DMS114 treated with DMSO at 0.1 percent for 48 hours (cell line): ENCODE measurements at regions not wholly inside any gene's neighbourhood (a gene's known extent, or its start where the extent isn't known, plus 50 kb on each side); places are given as distances from the start of the nearest gene placed in this dataset.

ENCODE experiments used
- DNase-seq: peaks from one replicate; lab custom pipeline; 2025; ENCODE audit not compliant: unreplicated experiment; lab: John Stamatoyannopoulos, UW

DNA sequence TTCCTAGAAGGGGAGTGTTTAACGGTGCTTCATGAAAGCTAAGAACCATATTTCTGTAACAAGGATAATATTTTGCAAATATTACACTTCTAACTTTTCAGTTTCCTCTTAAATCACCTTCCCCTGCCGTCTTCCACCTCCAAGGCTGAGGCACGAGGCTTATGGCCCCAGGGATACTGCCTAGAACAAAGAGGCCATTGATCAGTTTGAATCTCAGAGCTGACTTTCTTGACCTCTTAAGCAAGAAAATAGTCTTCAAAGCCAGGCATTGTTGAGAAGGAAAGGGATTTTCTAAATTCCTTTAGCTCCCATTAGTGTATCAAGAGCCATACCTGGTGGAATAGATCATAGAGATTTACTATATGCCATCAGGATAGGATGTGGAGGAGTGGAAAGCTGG lies 566.2 kb downstream of the BNC2 start:
- no peak for DNase-seq

- no peak for DNase-seq
Measured at GRCh38 chr9:16306586-16306985, 563.9 kb downstream of the BNC2 start.

DNA sequence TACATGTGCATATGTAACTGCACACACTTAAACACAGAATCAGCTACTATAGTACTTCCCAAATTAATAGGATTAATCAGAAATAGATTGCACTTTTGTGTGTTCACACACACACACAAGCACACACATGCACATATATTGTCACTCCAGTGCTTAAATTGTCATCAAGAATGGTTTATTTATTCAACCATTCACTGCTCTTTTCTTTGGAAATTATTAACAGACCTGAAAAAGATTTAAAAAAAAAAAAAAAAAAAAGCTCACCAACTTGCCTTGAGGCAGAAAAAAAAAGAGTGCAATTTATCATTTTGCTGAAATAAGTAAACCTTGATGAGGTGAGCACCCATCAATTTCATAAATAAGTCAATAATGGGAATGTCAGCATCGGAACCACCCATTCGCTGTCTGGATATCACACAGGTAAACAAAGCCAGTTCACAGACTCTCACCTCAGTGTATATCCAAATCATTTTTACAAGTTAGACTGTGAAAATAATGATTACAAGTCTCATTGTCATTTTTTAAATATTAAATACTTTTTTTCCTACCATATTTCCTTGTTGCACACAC lies 562.8 kb downstream of the BNC2 start:
- no peak for DNase-seq

GRCh38 chr9:16308645-16309044 lies 561.8 kb downstream of the BNC2 start:
- no peak for DNase-seq

DNA sequence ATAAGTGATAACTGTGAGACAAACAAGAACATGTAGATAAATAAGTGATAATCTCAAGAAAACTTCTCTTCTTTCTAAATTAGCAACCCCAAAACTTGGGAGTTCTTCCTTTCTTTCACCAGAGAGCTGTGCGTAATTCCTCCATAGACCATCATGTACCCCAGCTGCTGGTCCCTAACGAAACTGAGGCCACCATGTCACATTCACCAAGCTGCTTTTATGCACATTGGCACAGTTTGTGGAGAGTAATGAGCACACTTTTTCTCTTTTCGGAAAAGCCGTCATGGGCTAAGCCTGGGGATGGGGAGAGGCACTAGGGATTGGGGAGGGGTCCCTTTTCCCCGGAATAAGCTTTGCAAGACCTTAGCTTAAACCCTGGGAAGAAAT lies 561.4 kb downstream of the BNC2 start:
- DNase-seq: no peak

DNA sequence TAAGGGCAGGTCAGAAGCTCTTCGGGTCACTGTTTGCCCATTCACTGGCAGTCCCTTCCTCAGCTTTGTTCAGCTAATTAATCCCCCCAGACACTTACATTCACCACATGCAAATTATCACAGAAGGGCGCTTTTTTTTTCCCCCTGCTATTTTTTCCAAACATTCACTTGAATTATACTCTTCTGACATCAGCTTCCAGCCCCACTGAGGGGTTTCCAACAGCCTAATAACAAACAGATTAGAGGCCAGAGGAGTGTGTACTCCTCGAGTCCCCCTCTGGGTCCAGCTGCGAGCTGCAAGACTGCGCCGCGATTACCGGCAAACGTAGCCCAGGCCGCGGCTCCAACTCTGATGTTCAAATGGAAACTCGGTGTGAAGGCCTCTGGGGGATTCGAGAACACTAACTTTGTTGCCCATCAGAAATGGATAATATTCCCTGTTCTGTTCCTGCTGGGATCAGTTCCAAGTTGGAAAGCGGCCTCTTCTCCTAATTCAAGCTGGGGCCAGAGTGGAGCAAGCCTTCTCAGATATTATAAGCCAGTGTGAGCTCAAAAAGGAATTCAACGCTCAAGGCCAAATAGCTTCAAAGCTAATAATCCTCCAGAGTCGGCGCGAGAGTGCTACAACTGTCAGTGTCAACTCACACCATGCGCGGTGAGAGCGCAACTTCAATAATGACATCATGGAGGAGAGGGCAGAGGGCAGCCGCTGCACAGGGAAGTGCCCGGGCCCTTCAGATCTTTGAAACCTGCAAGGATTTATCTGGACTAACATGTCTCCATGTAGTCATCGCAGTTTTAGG lies 560.8 kb downstream of the BNC2 start:
- no peak for DNase-seq

DNA sequence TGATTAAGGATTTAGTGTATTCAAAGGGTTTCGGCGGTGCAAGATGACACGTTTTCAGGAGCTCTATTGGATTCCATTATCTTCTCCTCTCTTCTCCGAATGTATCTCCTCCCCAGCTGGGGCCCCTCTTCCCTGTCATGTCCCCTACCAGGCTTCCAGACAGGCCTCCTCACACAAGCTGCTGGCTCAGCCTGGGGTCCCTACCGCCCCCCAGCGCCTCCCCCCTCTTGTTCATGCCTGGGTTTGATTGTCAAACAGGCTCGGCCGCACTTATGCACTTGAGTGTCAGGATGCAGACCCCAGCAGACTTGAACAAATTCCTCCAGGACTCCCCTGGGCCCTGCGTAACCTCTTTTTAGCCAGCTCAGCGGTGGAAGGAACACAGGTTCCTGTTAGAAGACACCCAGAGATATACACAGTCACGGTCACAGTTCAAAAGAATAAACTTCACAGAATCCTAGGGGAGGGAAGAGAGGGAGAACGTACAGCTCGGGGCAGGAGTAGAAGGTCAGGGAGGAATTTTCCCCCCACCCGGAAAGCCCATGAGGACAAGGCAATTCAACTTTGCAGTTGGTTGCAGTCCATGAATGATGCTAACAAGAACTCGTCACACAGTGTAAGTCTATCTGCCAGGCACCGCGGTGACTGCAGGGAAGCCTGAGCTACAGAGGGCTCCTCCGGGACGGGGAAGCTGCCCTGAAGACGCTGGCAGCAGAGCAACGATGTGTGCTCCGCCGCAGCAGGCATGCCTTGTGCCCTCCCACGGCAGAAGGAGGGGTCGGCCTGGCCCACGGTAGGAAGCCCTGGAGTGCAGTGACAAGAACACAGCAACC lies 560.0 kb downstream of the BNC2 start:
- DNase-seq: no peak

- no peak for DNase-seq
Measured at GRCh38 chr9:16312116-16312515, 558.4 kb downstream of the BNC2 start.

GRCh38 chr9:16312962-16313546 lies 557.4 kb downstream of the BNC2 start:
- no peak for DNase-seq

- no peak for DNase-seq
Measured at GRCh38 chr9:16314476-16314875, 556.0 kb downstream of the BNC2 start.

GRCh38 chr9:16315720-16316119 lies 554.8 kb downstream of the BNC2 start:
- no peak for DNase-seq

GRCh38 chr9:16316456-16316855 lies 554.0 kb downstream of the BNC2 start:
- DNase-seq: no peak

DNA sequence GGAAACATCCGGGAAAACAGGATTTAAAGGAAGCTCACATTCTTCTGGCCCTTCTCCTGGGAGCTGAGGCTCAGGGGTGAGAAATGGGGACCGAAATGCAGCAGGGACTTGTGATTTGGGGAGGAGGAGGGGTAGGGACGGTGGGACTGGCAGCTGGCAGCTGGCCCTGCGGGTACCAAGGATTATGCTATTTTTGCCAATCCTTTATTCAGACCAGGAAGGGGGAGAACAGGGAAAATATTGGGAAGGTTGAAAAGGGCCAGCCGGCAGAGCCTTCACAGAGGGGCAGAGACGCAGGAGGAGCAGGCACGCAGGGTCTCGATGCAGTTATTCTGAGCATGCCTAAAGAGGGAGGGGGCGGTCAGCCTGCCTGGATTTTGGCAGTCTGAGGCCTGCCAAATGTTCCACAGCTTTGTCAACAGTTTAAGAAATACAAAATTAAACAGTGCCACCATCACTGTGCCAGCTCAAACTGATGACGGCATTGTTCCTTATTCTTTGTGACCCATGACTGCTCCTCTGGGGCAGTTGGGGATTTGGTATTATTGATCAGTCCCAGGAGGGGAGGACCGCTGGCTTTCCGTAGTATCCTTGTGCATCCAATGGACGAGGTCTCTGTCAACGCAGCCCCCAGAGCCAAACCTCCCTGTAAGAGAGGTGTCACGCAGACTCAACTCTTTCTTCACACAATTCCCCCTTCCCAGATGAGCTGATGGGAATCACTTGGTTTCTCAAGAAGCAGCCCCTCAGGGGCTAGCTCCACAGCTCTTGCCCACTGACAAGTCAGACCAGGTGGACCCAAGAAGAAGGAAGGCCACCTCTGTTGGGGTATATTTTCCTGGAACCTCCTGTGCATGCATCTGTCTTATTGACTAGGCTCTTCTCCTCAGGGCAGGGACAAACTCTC lies 553.3 kb downstream of the BNC2 start:
- DNase-seq: no peak

DNA sequence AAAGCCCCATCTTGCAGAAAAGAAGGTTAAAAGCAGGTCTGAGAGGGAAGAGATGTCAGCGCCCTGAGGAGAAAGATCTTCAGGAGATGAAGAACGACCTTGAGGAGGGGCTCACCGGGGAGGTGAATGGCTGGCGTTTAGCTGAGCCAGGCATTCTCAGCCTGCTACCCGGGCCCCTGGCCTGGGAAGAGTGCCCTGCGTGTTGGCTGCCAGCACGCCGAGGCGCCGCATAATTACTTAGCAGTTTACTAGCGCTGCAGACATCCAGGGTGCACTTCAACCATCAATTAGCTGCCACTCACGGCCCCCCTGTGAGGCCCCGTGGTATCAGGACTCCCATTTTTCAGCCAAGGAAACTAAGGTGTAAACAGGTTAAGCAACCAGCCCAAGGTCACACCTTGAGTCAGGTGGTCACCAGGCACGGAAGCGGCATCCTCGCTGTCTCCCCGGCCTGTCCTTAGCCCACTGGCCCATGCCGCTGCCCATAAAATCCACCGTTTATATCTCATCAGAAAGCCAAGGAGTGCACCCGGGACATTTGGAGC lies 551.9 kb downstream of the BNC2 start:
- no peak for DNase-seq

DNA sequence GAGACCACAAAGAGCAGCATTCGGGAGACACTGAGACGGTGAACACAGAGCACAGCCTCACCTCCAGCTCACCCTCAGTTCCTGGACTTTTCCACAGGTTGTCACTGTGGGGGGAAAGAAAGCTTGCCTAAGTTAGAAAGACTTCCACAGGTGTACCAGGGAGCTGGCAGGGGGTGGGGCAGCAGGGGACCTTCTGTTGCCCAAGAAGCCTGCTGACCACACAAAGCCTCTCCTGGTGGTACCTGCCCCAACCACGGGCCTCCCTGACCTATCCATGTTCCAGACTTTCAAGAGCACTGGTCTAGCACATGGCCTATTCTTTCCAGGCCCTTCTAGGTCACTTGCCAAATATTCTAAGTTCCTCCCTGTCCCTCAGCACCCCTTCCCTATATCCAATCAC lies 550.8 kb downstream of the BNC2 start:
- no peak for DNase-seq

DNA sequence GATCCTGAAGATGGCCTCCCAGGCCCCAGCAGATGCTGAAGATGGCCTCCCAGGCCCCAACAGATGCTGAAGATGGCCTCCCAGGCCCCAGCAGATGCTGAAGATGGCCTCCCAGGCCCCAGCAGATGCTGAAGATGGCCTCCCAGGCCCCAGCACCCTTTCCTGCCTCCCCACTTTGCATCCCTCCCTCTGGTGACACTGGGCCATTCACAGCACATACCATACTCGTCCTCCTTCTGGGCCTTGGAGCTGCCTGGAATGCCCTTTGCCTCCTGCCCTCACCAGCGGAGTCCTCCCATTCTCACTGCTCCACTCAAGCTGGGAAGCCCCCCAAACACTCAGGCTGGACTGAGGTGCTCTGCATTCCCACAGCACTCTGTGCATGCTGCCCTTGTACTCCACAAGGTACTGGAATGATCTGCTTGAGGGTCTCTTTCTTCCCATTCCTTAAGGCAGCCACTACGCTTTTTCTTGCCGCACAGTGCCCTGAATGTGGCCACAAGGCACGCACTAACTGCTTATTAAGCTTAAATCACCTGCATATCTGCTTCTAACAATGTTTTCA lies 550.0 kb downstream of the BNC2 start:
- DNase-seq: no peak

GRCh38 chr9:16321461-16322119 lies 548.9 kb downstream of the BNC2 start:
- DNase-seq: no peak

DNA sequence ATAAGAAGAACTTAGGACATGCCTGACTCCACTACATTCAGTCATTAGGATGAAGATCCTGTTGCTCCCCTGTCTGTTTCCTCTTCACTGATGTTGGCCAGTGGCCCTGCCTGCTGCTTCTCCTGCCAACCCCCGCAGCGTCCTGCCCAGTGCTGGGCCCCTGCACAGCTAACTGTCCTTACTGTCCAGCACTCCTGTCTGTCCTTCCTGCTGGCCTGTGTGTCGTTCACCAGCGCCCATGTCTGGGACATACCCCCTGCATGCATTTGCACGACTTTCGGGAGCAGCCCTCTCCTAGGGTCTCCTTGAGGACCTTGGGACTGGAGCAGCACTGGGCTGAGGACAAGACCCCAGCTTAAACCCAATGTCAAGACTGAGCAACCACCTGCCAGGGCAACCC lies 547.6 kb downstream of the BNC2 start:
- DNase-seq: no peak

- DNase-seq: no peak
Measured at GRCh38 chr9:16325966-16326365, 544.5 kb downstream of the BNC2 start.

GRCh38 chr9:16328349-16328748 lies 542.1 kb downstream of the BNC2 start:
- DNase-seq: no peak
